CD4-positive, alpha-beta T cell (primary cell): ENCODE measurements at regions not wholly inside any gene's neighbourhood (a gene's known extent, or its start where the extent isn't known, plus 50 kb on each side); places are given as distances from the start of the nearest gene placed in this dataset.

Experiments
- ATAC-seq: fragments of 200-7000 bp; cut with Tn5 transposase; one replicate; pipeline ENCODE4 v1.10.0; 2022; ENCODE audit warnings: mild to moderate bottlenecking; ENCODE audit not compliant: poor library complexity
- CTCF ChIA-PET: fragments of 350-600 bp; sonication (Branson Sonifier 250); formaldehyde crosslinking; loops from one replicate; lab custom pipeline; 2021; ENCODE audit warnings: antibody characterized with exemption, inconsistent platforms; lab: Charles Lee
- POLR2A ChIA-PET: fragments of 350-600 bp; sonication (Branson Sonifier 250); formaldehyde crosslinking; loops from one replicate; lab custom pipeline; 2021; ENCODE audit warnings: antibody characterized with exemption, inconsistent platforms; lab: Charles Lee
- DNase-seq, 14 experiments: peaks; one replicate each; pipeline ENCODE4 v3.0.0-alpha.2; 2013 to 2020; ENCODE audit warnings: mixed read lengths in 2 of 14
- H3K27ac ChIP-seq, 2 donors: one replicate each; pipeline versions ENCODE4 v1.5.1 to v1.7.0; 2013; ENCODE audit warnings: low read length in 2 of 2, low read depth in 1 of 2, mild to moderate bottlenecking in 1 of 2
- H3K27me3 ChIP-seq, 2 experiments: 1 replicate in 1 of 2; 2 replicates in 1 of 2; pipeline versions ENCODE4 v1.6.1 to v1.7.0; 2013; ENCODE audit warnings: low read length in 2 of 2, control low read depth in 1 of 2, mild to moderate bottlenecking in 1 of 2, moderate library complexity in 1 of 2; ENCODE audit not compliant: insufficient read depth in 2 of 2, control insufficient read depth in 1 of 2
- H3K36me3 ChIP-seq: one replicate; pipeline ENCODE4 v1.6.1; 2013; ENCODE audit warnings: low read length, control low read depth; ENCODE audit not compliant: insufficient read depth
- H3K4me1 ChIP-seq: one replicate; pipeline ENCODE4 v1.6.1; 2013; ENCODE audit warnings: low read length, control low read depth; ENCODE audit not compliant: insufficient read depth
- H3K4me3 ChIP-seq: one replicate; pipeline ENCODE4 v1.5.1; 2013; ENCODE audit warnings: mild to moderate bottlenecking, low read length, moderate library complexity
- H3K9me3 ChIP-seq, 2 experiments: 1 replicate in 1 of 2; 2 replicates in 1 of 2; pipeline versions ENCODE4 v1.6.1 to v1.7.0; 2013; ENCODE audit warnings: low read length in 2 of 2, mild to moderate bottlenecking in 2 of 2, control low read depth in 1 of 2, moderate library complexity in 1 of 2; ENCODE audit not compliant: control insufficient read depth in 1 of 2, insufficient read depth in 1 of 2
- H3K27ac Mint-ChIP-seq: one replicate; pipeline ENCODE4 v1.8.0; 2020; ENCODE audit warnings: mixed read lengths
- H3K27me3 Mint-ChIP-seq: one replicate; pipeline ENCODE4 v1.8.0; 2021; ENCODE audit warnings: mixed read lengths
- H3K36me3 Mint-ChIP-seq: one replicate; pipeline ENCODE4 v1.8.0; 2021; ENCODE audit warnings: low read depth, mixed read lengths
- H3K4me1 Mint-ChIP-seq: one replicate; pipeline ENCODE4 v1.8.0; 2021; ENCODE audit warnings: low read depth, mixed read lengths
- H3K4me3 Mint-ChIP-seq: one replicate; pipeline ENCODE4 v1.8.0; 2020; ENCODE audit warnings: mild to moderate bottlenecking, mixed read lengths
- H3K9me3 Mint-ChIP-seq: one replicate; pipeline ENCODE4 v1.8.0; 2020; ENCODE audit warnings: mixed read lengths
- intact Hi-C, 2 experiments: fragments of 100-400 bp; cut with DNase I in 1 of 2; cut with micrococcal nuclease in 1 of 2; formaldehyde crosslinking; loops; one replicate each; pipeline versions ENCODE4 v1.15.1 to v1.9.0; 2023 to 2025; cut with DNase I, micrococcal nuclease
- TF ChIP-seq, protein P1 (sequence below): fragments of 200-600 bp; IDR thresholded peaks from one replicate; pipeline ENCODE4 v1.8.0; 2022; ENCODE audit warnings: antibody characterized with exemption, mild to moderate bottlenecking

DNA sequence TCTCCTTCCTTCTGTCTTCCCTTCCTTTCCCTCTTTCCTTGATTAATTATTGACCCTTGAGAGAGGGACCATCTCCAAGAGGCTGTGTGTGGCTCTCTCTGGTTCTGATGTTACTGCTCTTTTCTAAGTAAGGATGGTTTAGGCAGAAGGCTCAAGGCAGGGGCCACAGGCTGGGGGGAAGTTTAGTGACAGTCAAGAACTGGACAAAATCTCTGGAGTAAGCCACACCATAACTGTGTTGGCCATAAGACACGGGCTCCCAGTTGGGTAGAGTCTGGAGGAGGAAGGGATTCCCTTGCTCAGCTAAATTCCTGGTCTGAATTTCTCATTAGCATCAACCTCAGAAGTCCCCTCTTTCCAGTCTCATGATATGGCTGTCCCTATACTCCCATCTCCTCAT lies 74.7 kb downstream of the BUD13 start:
- H3K9me3 ChIP-seq = no peaks in the 10 kb centered on the region
- no peak overlapping the region for H3K4me3 ChIP-seq
- Mint-ChIP-seq H3K36me3 (no peaks in the 10 kb centered on the region), H3K4me1 (no peaks in the 10 kb centered on the region), H3K9me3 (no peaks in the 10 kb centered on the region), H3K4me3 (no peak overlapping the region), H3K27me3 (no peaks in the 10 kb centered on the region), H3K27ac (no peak overlapping the region)
- ChIA-PET CTCF (no interaction called here), POLR2A (no interaction called here)
- DNase-seq (no peak), ATAC-seq (no peak)
- TF ChIP-seq, protein P1, sequence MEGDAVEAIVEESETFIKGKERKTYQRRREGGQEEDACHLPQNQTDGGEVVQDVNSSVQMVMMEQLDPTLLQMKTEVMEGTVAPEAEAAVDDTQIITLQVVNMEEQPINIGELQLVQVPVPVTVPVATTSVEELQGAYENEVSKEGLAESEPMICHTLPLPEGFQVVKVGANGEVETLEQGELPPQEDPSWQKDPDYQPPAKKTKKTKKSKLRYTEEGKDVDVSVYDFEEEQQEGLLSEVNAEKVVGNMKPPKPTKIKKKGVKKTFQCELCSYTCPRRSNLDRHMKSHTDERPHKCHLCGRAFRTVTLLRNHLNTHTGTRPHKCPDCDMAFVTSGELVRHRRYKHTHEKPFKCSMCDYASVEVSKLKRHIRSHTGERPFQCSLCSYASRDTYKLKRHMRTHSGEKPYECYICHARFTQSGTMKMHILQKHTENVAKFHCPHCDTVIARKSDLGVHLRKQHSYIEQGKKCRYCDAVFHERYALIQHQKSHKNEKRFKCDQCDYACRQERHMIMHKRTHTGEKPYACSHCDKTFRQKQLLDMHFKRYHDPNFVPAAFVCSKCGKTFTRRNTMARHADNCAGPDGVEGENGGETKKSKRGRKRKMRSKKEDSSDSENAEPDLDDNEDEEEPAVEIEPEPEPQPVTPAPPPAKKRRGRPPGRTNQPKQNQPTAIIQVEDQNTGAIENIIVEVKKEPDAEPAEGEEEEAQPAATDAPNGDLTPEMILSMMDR = no peak
- intact Hi-C loops = no loop called here
- H3K27ac ChIP-seq = no peak overlapping the region
- no peaks in the 10 kb centered on the region for H3K36me3 ChIP-seq
- no peaks in the 10 kb centered on the region for H3K4me1 ChIP-seq
- no peaks in the 10 kb centered on the region for H3K27me3 ChIP-seq

DNA sequence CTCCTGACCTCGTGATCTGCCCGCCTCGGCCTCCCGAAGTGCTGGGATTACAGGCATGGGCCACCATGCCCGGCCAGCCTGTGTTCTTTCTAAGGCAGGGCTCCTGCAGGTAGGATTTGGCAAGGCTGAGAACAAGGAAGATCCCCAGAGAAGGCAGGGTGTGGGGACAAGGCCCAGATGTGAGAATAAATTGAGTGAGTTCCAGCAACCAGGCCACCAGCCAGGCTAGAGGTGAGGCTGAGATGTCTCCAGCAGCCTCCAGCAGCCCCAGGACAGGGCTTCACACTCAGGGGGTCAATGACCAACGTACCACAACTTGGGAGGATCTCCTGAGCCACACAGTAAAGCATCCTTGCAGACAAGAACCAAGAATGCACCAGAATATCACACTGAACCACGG lies 75.1 kb downstream of the BUD13 start:
- no peak for ATAC-seq

DNA sequence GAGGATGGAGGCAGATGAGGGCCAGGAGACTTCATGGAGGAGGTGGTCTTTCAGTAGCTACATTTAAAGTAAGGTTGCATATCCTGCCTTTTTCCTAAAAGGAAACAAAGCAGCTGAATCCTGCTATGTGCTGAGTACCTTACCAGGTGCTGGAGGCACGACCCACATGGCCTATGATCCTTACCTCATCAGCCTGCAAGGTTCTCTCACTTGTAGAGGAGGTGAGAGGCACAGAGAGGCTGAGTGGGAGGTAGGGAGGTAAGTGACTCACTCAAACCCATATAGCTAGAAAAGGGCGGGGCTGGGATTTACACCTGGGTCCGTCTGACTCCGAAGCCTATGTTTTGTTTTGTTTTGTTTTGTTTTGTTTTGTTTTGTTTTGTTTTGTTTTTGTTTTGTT lies 75.8 kb downstream of the BUD13 start:
- Mint-ChIP-seq H3K27me3 (no peaks in the 10 kb centered on the region), H3K27ac (no peak overlapping the region), H3K9me3 (no peaks in the 10 kb centered on the region), H3K4me3 (no peak overlapping the region), H3K4me1 (no peaks in the 10 kb centered on the region), H3K36me3 (no peaks in the 10 kb centered on the region)
- ATAC-seq (no peak), DNase-seq (no peak)
- TF ChIP-seq, protein P1 = no peak
- no peaks in the 10 kb centered on the region for H3K9me3 ChIP-seq
- H3K27ac ChIP-seq = no peak overlapping the region
- H3K4me1 ChIP-seq = no peaks in the 10 kb centered on the region
- CTCF ChIA-PET = no interaction called here
- peaks cover 0 to 2% of the 10 kb centered on the region in 2 experiments for H3K27me3 ChIP-seq
- intact Hi-C loops = no loop called here
- POLR2A ChIA-PET = no interaction called here
- H3K36me3 ChIP-seq = no peaks in the 10 kb centered on the region
- no peak overlapping the region for H3K4me3 ChIP-seq

More for the DNA sequence above, 75.1 kb downstream of the BUD13 start:
- TF ChIP-seq, protein P1 = no peak
- no peaks in the 10 kb centered on the region for H3K27me3 ChIP-seq
- H3K27ac Mint-ChIP-seq = no peak overlapping the region
- intact Hi-C loops = no loop called here
- no peaks in the 10 kb centered on the region for H3K36me3 Mint-ChIP-seq
- H3K4me3 ChIP-seq = no peak overlapping the region
- no peaks in the 10 kb centered on the region for H3K36me3 ChIP-seq
- no peak for DNase-seq
- no peak overlapping the region for H3K4me3 Mint-ChIP-seq
- ChIA-PET CTCF (no interaction called here), POLR2A (no interaction called here)
- H3K9me3 Mint-ChIP-seq = no peaks in the 10 kb centered on the region
- H3K27ac ChIP-seq = no peak overlapping the region
- no peaks in the 10 kb centered on the region for H3K27me3 Mint-ChIP-seq
- H3K4me1 Mint-ChIP-seq = no peaks in the 10 kb centered on the region
- no peaks in the 10 kb centered on the region for H3K4me1 ChIP-seq
- H3K9me3 ChIP-seq = no peaks in the 10 kb centered on the region
